ENCODE measurements at regions not wholly inside any gene's neighbourhood (a gene's known extent, or its start where the extent isn't known, plus 50 kb on each side); places are given as distances from the start of the nearest gene placed in this dataset.

GRCh38 chrX:121102101-121102500 lies 54.7 kb downstream of the GLUD2 start:
- no peak for DNase-seq (ENCODE audit: insufficient read length, low spot score, missing footprints)
- no peaks in the 10 kb centered on the region for H3K79me2 ChIP-seq (ENCODE audit: insufficient read depth, low read length)
- no peaks in the 10 kb centered on the region for H3K4me1 ChIP-seq (ENCODE audit: insufficient read depth, low read length)
- H4K20me1 ChIP-seq (ENCODE audit: insufficient read depth, low read length) = no peaks in the 10 kb centered on the region
- H3K4me2 ChIP-seq (ENCODE audit: insufficient read depth, low read length) = no peak overlapping the region
- no peak overlapping the region for H3K27ac ChIP-seq (ENCODE audit: low read depth, low read length)
- TF ChIP-seq CTCF (IDR thresholded peaks at IDR 0.05; ENCODE audit: extremely low read depth, low read depth, low read length) = no peak
- no peak overlapping the region for H2AFZ ChIP-seq (ENCODE audit: low read length)
- no peaks in the 10 kb centered on the region for H3K9me3 ChIP-seq (ENCODE audit: low read depth, low read length)
- H3K36me3 ChIP-seq (ENCODE audit: insufficient read depth, low read length) = no peaks in the 10 kb centered on the region
- H3K27me3 ChIP-seq (ENCODE audit: insufficient read depth, low read length) = no peaks in the 10 kb centered on the region
- H3K4me3 ChIP-seq (ENCODE audit: insufficient read depth, low read length) = no peak overlapping the region

GRCh38 chrX:121103381-121103780 lies 56.0 kb downstream of the GLUD2 start:
- TF ChIP-seq CTCF (IDR thresholded peaks at IDR 0.05; ENCODE audit: extremely low read depth, low read depth, low read length) = no peak
- Histone ChIP-seq H3K4me3 (ENCODE audit: insufficient read depth, low read length) (no peak overlapping the region), H3K4me2 (ENCODE audit: insufficient read depth, low read length) (no peak overlapping the region), H3K27me3 (ENCODE audit: insufficient read depth, low read length) (no peaks in the 10 kb centered on the region), H3K27ac (ENCODE audit: low read depth, low read length) (no peak overlapping the region), H2AFZ (ENCODE audit: low read length) (no peak overlapping the region), H3K79me2 (ENCODE audit: insufficient read depth, low read length) (no peaks in the 10 kb centered on the region), H3K36me3 (ENCODE audit: insufficient read depth, low read length) (no peaks in the 10 kb centered on the region), H3K4me1 (ENCODE audit: insufficient read depth, low read length) (no peaks in the 10 kb centered on the region), H3K9me3 (ENCODE audit: low read depth, low read length) (no peaks in the 10 kb centered on the region), H4K20me1 (ENCODE audit: insufficient read depth, low read length) (no peaks in the 10 kb centered on the region)
- DNase-seq (ENCODE audit: insufficient read length, low spot score, missing footprints) = no peak

GRCh38 chrX:121106484-121107235 lies 59.2 kb downstream of the GLUD2 start:
- no peak overlapping the region for H2AFZ ChIP-seq (ENCODE audit: low read length)
- no peaks in the 10 kb centered on the region for H3K79me2 ChIP-seq (ENCODE audit: insufficient read depth, low read length)
- no peaks in the 10 kb centered on the region for H4K20me1 ChIP-seq (ENCODE audit: insufficient read depth, low read length)
- no peaks in the 10 kb centered on the region for H3K27me3 ChIP-seq (ENCODE audit: insufficient read depth, low read length)
- no peak overlapping the region for H3K4me3 ChIP-seq (ENCODE audit: insufficient read depth, low read length)
- H3K4me2 ChIP-seq (ENCODE audit: insufficient read depth, low read length) = no peak overlapping the region
- no peaks in the 10 kb centered on the region for H3K36me3 ChIP-seq (ENCODE audit: insufficient read depth, low read length)
- TF ChIP-seq CTCF (IDR thresholded peaks at IDR 0.05; ENCODE audit: extremely low read depth, low read depth, low read length) = no peak
- H3K4me1 ChIP-seq (ENCODE audit: insufficient read depth, low read length) = no peaks in the 10 kb centered on the region
- no peak overlapping the region for H3K27ac ChIP-seq (ENCODE audit: low read depth, low read length)
- DNase-seq (ENCODE audit: insufficient read length, low spot score, missing footprints) = no peak
- H3K9me3 ChIP-seq (ENCODE audit: low read depth, low read length) = no peaks in the 10 kb centered on the region

- no peak overlapping the region for H2AFZ ChIP-seq (ENCODE audit: low read length)
- no peaks in the 10 kb centered on the region for H3K36me3 ChIP-seq (ENCODE audit: insufficient read depth, low read length)
- H3K4me3 ChIP-seq (ENCODE audit: insufficient read depth, low read length) = no peak overlapping the region
- no peaks in the 10 kb centered on the region for H4K20me1 ChIP-seq (ENCODE audit: insufficient read depth, low read length)
- H3K4me1 ChIP-seq (ENCODE audit: insufficient read depth, low read length) = no peaks in the 10 kb centered on the region
- no peaks in the 10 kb centered on the region for H3K27me3 ChIP-seq (ENCODE audit: insufficient read depth, low read length)
- no peak overlapping the region for H3K4me2 ChIP-seq (ENCODE audit: insufficient read depth, low read length)
- DNase-seq (ENCODE audit: insufficient read length, low spot score, missing footprints) = no peak
- H3K79me2 ChIP-seq (ENCODE audit: insufficient read depth, low read length) = no peaks in the 10 kb centered on the region
- no peak for TF ChIP-seq CTCF (IDR thresholded peaks at IDR 0.05; ENCODE audit: extremely low read depth, low read depth, low read length)
- no peaks in the 10 kb centered on the region for H3K9me3 ChIP-seq (ENCODE audit: low read depth, low read length)
- H3K27ac ChIP-seq (ENCODE audit: low read depth, low read length) = no peak overlapping the region
Observed at GRCh38 chrX:121109986-121110385, 62.6 kb downstream of the GLUD2 start.

All from osteoblast (primary cell).